NCI-H82 treated with DMSO at 0.1 percent for 48 hours (cell line): ENCODE measurements at regions not wholly inside any gene's neighbourhood (a gene's known extent, or its start where the extent isn't known, plus 50 kb on each side); places are given as distances from the start of the nearest gene placed in this dataset.
A peak's percentile ranks its signal among the peaks of the same experiment; 100 is the strongest.

Experiments
- DNase-seq: peaks from one replicate; lab custom pipeline; 2025; ENCODE audit not compliant: unreplicated experiment; lab: John Stamatoyannopoulos, UW

GRCh38 chr5:5581080-5581479 lies 158.6 kb downstream of the ICE1 start:
- no peak for DNase-seq

GRCh38 chr5:5576744-5577143 lies 154.3 kb downstream of the ICE1 start:
- DNase-seq = no peak

- DNase-seq = no peak
Measured at GRCh38 chr5:5575461-5575860, 153.0 kb downstream of the ICE1 start.

- no peak for DNase-seq
Measured at GRCh38 chr5:5573798-5574380, 151.4 kb downstream of the ICE1 start.

- no peak for DNase-seq
Measured at GRCh38 chr5:5572976-5573797, 150.7 kb downstream of the ICE1 start.

- no peak for DNase-seq
Measured at GRCh38 chr5:5572010-5572865, 149.8 kb downstream of the ICE1 start.

- DNase-seq = no peak
Measured at GRCh38 chr5:5570646-5571045, 148.2 kb downstream of the ICE1 start.

GRCh38 chr5:5564898-5565297 lies 142.4 kb downstream of the ICE1 start:
- DNase-seq = no peak

GRCh38 chr5:5560016-5560415 lies 137.5 kb downstream of the ICE1 start:
- no peak for DNase-seq

GRCh38 chr5:5558638-5559527 lies 136.4 kb downstream of the ICE1 start:
- peak; percentile 56 for DNase-seq

- DNase-seq = no peak
Measured at GRCh38 chr5:5558102-5558501, 135.6 kb downstream of the ICE1 start.

GRCh38 chr5:5551499-5551898 lies 129.0 kb downstream of the ICE1 start:
- DNase-seq = no peak

- no peak for DNase-seq
Measured at GRCh38 chr5:5546408-5546807, 123.9 kb downstream of the ICE1 start.

GRCh38 chr5:5544094-5544663 lies 121.7 kb downstream of the ICE1 start:
- no peak for DNase-seq

- no peak for DNase-seq
Measured at GRCh38 chr5:5542654-5543053, 120.2 kb downstream of the ICE1 start.

GRCh38 chr5:5540065-5540464 lies 117.6 kb downstream of the ICE1 start:
- DNase-seq = no peak
